ENCODE measurements at regions not wholly inside any gene's neighbourhood (a gene's known extent, or its start where the extent isn't known, plus 50 kb on each side); places are given as distances from the start of the nearest gene placed in this dataset.

- no peak for TF ChIP-seq POLR2A (IDR thresholded peaks at IDR 0.05; ENCODE audit: borderline replicate concordance, extremely low read depth, insufficient read depth, insufficient read length)
- TF ChIP-seq CTCF (IDR thresholded peaks at IDR 0.05 in 2 of 3, conservative IDR thresholded peaks at IDR 0.05 in 1 of 3; ENCODE audit: borderline replicate concordance in 1 of 3, insufficient read depth in 1 of 3, low read depth in 2 of 3, low read length in 2 of 3): no peak
- no peak for TF ChIP-seq EZH2 (IDR thresholded peaks at IDR 0.05)
- TF ChIP-seq ATF3 (IDR thresholded peaks at IDR 0.05): no peak
- no peak for TF ChIP-seq JUND (IDR thresholded peaks at IDR 0.05)
- TF ChIP-seq TCF7L2 (IDR thresholded peaks at IDR 0.05; ENCODE audit: borderline replicate concordance, extremely low read depth, insufficient read depth, insufficient read length): no peak
- no peak for TF ChIP-seq SP1 (IDR thresholded peaks at IDR 0.05; ENCODE audit: low read depth)
- TF ChIP-seq ZNF274 (IDR thresholded peaks at IDR 0.05; ENCODE audit: low read depth, low read length): no peak
These were observed 94.7 kb upstream of the ADAMTSL1 start for GRCh38 chr9:18379073-18379811.
